KOPT-K1 (cell line): ENCODE measurements at regions not wholly inside any gene's neighbourhood (a gene's known extent, or its start where the extent isn't known, plus 50 kb on each side); places are given as distances from the start of the nearest gene placed in this dataset.

ENCODE experiments used
- H3K27ac ChIP-seq: fragments of 200-600 bp; sonication (generic); 2 replicates; pipeline ENCODE4 v1.5.1; 2016; ENCODE audit warnings: antibody characterized with exemption, mild to moderate bottlenecking, low read depth, low read length; ENCODE audit not compliant: poor library complexity, severe bottlenecking
- H3K36me3 ChIP-seq: fragments of 200-600 bp; sonication (generic); 2 replicates; pipeline ENCODE4 v1.5.1; 2017; ENCODE audit warnings: antibody characterized with exemption, mild to moderate bottlenecking, low read length, moderate library complexity; ENCODE audit not compliant: insufficient read depth
- H3K9me3 ChIP-seq: fragments of 200-600 bp; sonication (generic); 2 replicates; pipeline ENCODE4 v1.5.1; 2017; ENCODE audit warnings: antibody characterized with exemption, low read length, mild to moderate bottlenecking; ENCODE audit not compliant: insufficient read depth, poor library complexity, severe bottlenecking

GRCh38 chr2:41527525-41528323, 520.1 kb upstream of the PKDCC start:
- Histone ChIP-seq H3K9me3 (no peaks in the 10 kb centered on the region), H3K36me3 (no peaks in the 10 kb centered on the region), H3K27ac (no peak overlapping the region)

- Histone ChIP-seq H3K9me3 (peaks cover 9% of the 10 kb centered on the region), H3K27ac (no peak overlapping the region), H3K36me3 (no peaks in the 10 kb centered on the region)
Observed at GRCh38 chr2:41535575-41535974, 512.2 kb upstream of the PKDCC start.

DNA sequence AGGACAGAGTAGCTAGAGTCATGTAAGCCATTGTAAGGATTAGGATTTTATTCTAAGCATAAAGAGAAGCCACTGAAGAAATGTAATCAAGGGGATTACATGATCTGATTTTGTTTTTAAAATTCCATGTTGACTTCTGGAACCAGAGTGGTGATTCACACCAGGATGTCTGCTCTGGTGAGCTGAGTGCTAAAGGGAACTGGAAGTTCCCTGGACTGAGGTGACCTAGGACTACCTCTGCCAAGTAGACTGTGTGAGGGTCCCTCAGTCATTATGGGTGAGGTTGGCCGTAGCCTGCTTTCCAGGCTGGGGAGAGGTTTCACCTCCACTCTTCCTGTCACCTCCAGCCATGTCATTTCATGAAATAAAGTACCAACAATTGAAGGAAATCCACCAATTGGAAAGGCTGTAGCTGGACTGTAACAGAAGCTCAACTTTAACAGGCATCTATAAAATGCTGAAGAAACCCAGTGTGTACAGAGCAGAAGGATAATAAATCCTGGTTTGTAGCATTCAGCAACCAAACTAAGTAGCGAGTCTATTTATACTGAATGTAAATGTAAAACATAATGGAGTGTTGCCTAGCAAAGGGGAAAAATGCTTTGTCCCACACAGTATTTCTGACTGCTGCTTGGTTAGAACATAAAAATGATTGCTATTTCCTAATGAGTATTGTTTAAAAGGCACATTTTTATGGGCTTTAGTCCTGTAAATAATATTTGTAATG, 507.4 kb upstream of the PKDCC start:
- Histone ChIP-seq H3K9me3 (peaks cover 6% of the 10 kb centered on the region), H3K36me3 (no peaks in the 10 kb centered on the region), H3K27ac (no peak overlapping the region)

DNA sequence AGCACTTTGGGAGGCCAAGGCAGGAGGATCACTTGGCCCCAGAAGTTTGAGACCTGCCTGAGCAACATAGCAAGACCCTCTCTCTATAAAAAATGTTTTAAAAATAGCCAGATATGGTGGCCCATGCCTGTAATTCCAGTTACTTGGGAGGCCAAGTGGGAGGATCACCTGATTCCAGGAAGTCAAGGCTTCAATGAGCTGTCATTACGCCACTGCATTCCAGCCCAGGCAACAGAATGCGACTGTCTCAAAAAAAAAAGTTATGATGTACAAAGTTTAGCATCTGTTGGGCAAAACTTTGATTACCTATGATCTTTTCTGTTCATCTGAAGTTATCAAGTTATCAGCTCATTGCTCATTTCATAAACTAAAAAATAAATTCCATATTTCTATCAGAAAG, 504.1 kb upstream of the PKDCC start:
- no peak overlapping the region for H3K27ac ChIP-seq
- no peaks in the 10 kb centered on the region for H3K9me3 ChIP-seq
- no peaks in the 10 kb centered on the region for H3K36me3 ChIP-seq

- Histone ChIP-seq H3K27ac (no peak overlapping the region), H3K9me3 (no peaks in the 10 kb centered on the region), H3K36me3 (no peaks in the 10 kb centered on the region)
Observed at GRCh38 chr2:41544709-41545108, 503.1 kb upstream of the PKDCC start.

GRCh38 chr2:41546031-41546430, 501.8 kb upstream of the PKDCC start:
- H3K27ac ChIP-seq, result no peak overlapping the region
- H3K36me3 ChIP-seq, result no peaks in the 10 kb centered on the region
- no peaks in the 10 kb centered on the region for H3K9me3 ChIP-seq

- Histone ChIP-seq H3K36me3 (no peaks in the 10 kb centered on the region), H3K27ac (no peak overlapping the region), H3K9me3 (no peaks in the 10 kb centered on the region)
Observed at GRCh38 chr2:41568648-41569047, 479.2 kb upstream of the PKDCC start.

- H3K27ac ChIP-seq, result no peak overlapping the region
- no peaks in the 10 kb centered on the region for H3K9me3 ChIP-seq
- no peaks in the 10 kb centered on the region for H3K36me3 ChIP-seq
Observed at GRCh38 chr2:41572154-41572553, 475.7 kb upstream of the PKDCC start.

GRCh38 chr2:41576423-41576822, 471.4 kb upstream of the PKDCC start:
- Histone ChIP-seq H3K27ac (no peak overlapping the region), H3K36me3 (no peaks in the 10 kb centered on the region), H3K9me3 (no peaks in the 10 kb centered on the region)

DNA sequence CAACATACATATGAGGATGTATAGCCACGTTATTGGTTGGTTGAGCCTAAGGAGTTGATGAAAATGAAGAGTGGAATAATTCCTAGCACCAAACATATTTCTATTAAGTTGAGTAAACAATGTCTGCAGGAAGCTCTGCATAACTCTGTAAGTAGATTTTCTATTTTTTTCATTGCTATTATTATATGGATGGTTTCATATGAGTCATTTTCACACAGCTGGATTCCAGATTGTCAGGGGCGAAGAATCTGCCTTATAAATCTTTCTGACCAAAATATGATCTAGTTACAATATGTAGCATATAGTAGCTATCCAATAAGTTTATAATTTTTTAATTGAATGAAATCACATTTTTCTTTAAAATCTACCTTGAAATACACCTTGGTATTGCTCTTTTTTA, 468.0 kb upstream of the PKDCC start:
- Histone ChIP-seq H3K9me3 (no peaks in the 10 kb centered on the region), H3K27ac (no peak overlapping the region), H3K36me3 (no peaks in the 10 kb centered on the region)

GRCh38 chr2:41580806-41581205, 467.0 kb upstream of the PKDCC start:
- Histone ChIP-seq H3K36me3 (no peaks in the 10 kb centered on the region), H3K27ac (no peak overlapping the region), H3K9me3 (no peaks in the 10 kb centered on the region)

DNA sequence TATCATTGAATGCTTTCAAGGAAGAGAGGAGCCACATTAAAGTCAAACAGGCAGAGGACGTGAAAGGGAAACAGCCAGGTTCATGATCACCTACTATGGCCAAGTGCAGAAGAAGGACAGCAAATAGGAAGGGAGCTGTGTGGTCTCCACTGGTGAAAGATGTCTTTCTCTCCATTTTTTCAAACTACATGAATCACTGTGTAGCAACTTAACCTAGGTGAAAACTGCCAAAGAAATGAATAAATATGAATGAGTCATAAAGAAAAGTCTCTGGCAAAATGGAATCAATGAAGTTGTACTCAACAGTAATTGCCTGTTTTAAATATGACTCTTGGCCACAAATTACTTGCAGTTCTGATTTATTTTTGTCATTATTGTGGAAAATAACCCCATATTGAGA, 452.6 kb upstream of the PKDCC start:
- Histone ChIP-seq H3K9me3 (no peaks in the 10 kb centered on the region), H3K36me3 (no peaks in the 10 kb centered on the region), H3K27ac (no peak overlapping the region)

DNA sequence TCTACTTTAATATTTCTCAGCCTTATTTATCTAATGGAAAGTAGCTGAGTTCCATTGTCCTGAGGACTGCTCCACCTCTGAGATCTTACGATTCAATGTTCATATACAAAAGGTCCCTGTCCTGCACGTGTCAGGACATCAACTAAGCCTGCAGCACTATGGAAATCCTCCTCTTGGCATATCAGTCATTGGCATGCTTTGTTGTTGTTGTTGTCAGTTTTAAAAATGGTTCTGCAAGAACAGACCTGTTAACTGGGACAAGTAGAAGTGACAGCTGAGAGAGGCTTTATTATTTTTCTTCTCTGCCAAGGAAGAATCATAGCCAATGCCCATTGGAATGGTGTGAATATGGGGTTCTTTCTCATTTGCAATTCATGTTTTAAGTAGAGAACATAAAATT, 450.1 kb upstream of the PKDCC start:
- Histone ChIP-seq H3K27ac (no peak overlapping the region), H3K9me3 (no peaks in the 10 kb centered on the region), H3K36me3 (no peaks in the 10 kb centered on the region)

GRCh38 chr2:41598161-41598894, 449.5 kb upstream of the PKDCC start:
- Histone ChIP-seq H3K27ac (no peak overlapping the region), H3K9me3 (no peaks in the 10 kb centered on the region)

DNA sequence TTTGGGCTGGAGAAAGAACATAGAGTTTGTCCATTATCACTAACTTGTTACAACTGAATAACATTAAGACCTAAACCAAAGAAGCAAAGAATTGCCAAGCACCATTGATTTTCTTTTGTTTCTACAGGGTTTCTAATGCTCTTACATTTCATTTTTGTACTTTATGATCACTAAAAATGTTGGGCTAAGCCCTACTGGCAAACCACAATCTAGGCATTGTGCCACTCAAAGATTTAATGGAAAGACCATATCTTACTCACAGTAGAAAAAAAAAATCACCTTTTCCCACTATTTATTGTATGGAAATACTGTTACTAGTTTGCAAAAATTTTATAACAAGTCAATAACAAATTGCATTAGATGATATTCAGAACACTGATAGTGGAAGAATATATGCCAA, 447.4 kb upstream of the PKDCC start:
- Histone ChIP-seq H3K27ac (no peak overlapping the region), H3K36me3 (no peaks in the 10 kb centered on the region), H3K9me3 (no peaks in the 10 kb centered on the region)

More at GRCh38 chr2:41598161-41598894, 449.5 kb upstream of the PKDCC start:
- H3K36me3 ChIP-seq, result no peaks in the 10 kb centered on the region
